H9 (cell line): ENCODE measurements at regions not wholly inside any gene's neighbourhood (a gene's known extent, or its start where the extent isn't known, plus 50 kb on each side); places are given as distances from the start of the nearest gene placed in this dataset.
A peak's percentile ranks its signal among the peaks of the same experiment; 100 is the strongest.

Experiments
- DNase-seq: peaks from one replicate; pipeline ENCODE4 v3.0.0-alpha.2; 2017
- H2AFZ ChIP-seq: one replicate; pipeline ENCODE4 v1.6.1; 2013; ENCODE audit warnings: mild to moderate bottlenecking, low read length, control low read depth, moderate library complexity
- H2AK5ac ChIP-seq: 2 replicates; pipeline ENCODE4 v1.6.1; 2013; ENCODE audit warnings: low read length, control low read depth, mixed read lengths; ENCODE audit not compliant: insufficient read length
- H2BK120ac ChIP-seq: one replicate; pipeline ENCODE4 v1.6.1; 2013; ENCODE audit warnings: low read depth, mild to moderate bottlenecking, low read length, control low read depth, inconsistent platforms; ENCODE audit not compliant: poor library complexity, severe bottlenecking
- H2BK12ac ChIP-seq: 2 replicates; pipeline ENCODE4 v1.6.1; 2013; ENCODE audit warnings: low read length, control low read depth, mixed read lengths, low read depth; ENCODE audit not compliant: insufficient read length
- H2BK15ac ChIP-seq: 2 replicates; pipeline ENCODE4 v1.6.1; 2013; ENCODE audit warnings: low read depth, low read length, control low read depth
- H2BK20ac ChIP-seq: one replicate; pipeline ENCODE4 v1.6.1; 2013; ENCODE audit warnings: low read depth, mild to moderate bottlenecking, low read length, control low read depth, inconsistent platforms; ENCODE audit not compliant: poor library complexity, severe bottlenecking
- H2BK5ac ChIP-seq: 2 replicates; pipeline ENCODE4 v1.6.1; 2013; ENCODE audit warnings: low read length, control low read depth, mixed read lengths; ENCODE audit not compliant: insufficient read length
- H3K14ac ChIP-seq: 2 replicates; pipeline ENCODE4 v1.6.1; 2013; ENCODE audit warnings: low read length, control low read depth; ENCODE audit not compliant: insufficient read depth
- H3K18ac ChIP-seq: 2 replicates; pipeline ENCODE4 v1.6.1; 2013; ENCODE audit warnings: low read depth, mild to moderate bottlenecking, mixed read lengths, low read length, control low read depth; ENCODE audit not compliant: insufficient read length
- H3K23ac ChIP-seq: 2 replicates; pipeline ENCODE4 v1.6.1; 2013; ENCODE audit warnings: low read length, control low read depth, mixed read lengths, low read depth; ENCODE audit not compliant: insufficient read length
- H3K23me2 ChIP-seq: 2 replicates; pipeline ENCODE4 v1.6.1; 2013; ENCODE audit warnings: low read depth, mild to moderate bottlenecking, mixed read lengths, low read length, control low read depth; ENCODE audit not compliant: insufficient read length, poor library complexity, severe bottlenecking
- H3K27ac ChIP-seq: 2 replicates; pipeline ENCODE4 v1.5.1; 2013; ENCODE audit warnings: low read length, control low read depth, mixed read lengths, low read depth; ENCODE audit not compliant: insufficient read length
- H3K27me3 ChIP-seq: 2 replicates; pipeline ENCODE4 v1.6.1; 2013; ENCODE audit warnings: low read length, control low read depth, inconsistent platforms; ENCODE audit not compliant: insufficient read depth
- H3K4ac ChIP-seq: 2 replicates; pipeline ENCODE4 v1.6.1; 2013; ENCODE audit warnings: low read depth, mild to moderate bottlenecking, control low read depth, inconsistent platforms, low read length, moderate library complexity
- H3K4me1 ChIP-seq: 2 replicates; pipeline ENCODE4 v1.6.1; 2013; ENCODE audit warnings: low read length, control low read depth, inconsistent platforms; ENCODE audit not compliant: insufficient read depth
- H3K4me2 ChIP-seq: 2 replicates; pipeline ENCODE4 v1.6.1; 2013; ENCODE audit warnings: low read length, control low read depth, mixed read lengths; ENCODE audit not compliant: insufficient read length, insufficient read depth
- H3K56ac ChIP-seq: 2 replicates; pipeline ENCODE4 v1.6.1; 2013; ENCODE audit warnings: low read depth, mild to moderate bottlenecking, mixed read lengths, low read length, control low read depth; ENCODE audit not compliant: insufficient read length
- H3K79me1 ChIP-seq: 2 replicates; pipeline ENCODE4 v1.6.1; 2013; ENCODE audit warnings: low read depth, mild to moderate bottlenecking, moderate library complexity, low read length, control low read depth, inconsistent platforms; ENCODE audit not compliant: insufficient read depth, poor library complexity, severe bottlenecking
- H3K79me2 ChIP-seq: 2 replicates; pipeline ENCODE4 v1.6.1; 2013; ENCODE audit warnings: low read length, control low read depth, inconsistent platforms; ENCODE audit not compliant: insufficient read depth
- H3K9ac ChIP-seq: 2 replicates; pipeline ENCODE4 v1.6.1; 2013; ENCODE audit warnings: low read length, control low read depth, mixed read lengths; ENCODE audit not compliant: insufficient read length; ENCODE audit errors: extremely low read depth
- H3K9me3 ChIP-seq: one replicate; pipeline ENCODE4 v1.6.1; 2013; ENCODE audit warnings: low read depth, low read length, inconsistent platforms; ENCODE audit not compliant: control insufficient read depth
- H3T11ph ChIP-seq: one replicate; pipeline ENCODE4 v1.6.1; 2013; ENCODE audit warnings: mild to moderate bottlenecking, low read length, control low read depth, inconsistent platforms
- H4K20me1 ChIP-seq: one replicate; pipeline ENCODE4 v1.6.1; 2013; ENCODE audit not compliant: control insufficient read depth, insufficient read length, insufficient read depth
- H4K5ac ChIP-seq: 2 replicates; pipeline ENCODE4 v1.6.1; 2013; ENCODE audit warnings: low read depth, mild to moderate bottlenecking, mixed read lengths, low read length, control low read depth; ENCODE audit not compliant: insufficient read length
- H4K8ac ChIP-seq: replicated peaks from 2 replicates; pipeline ENCODE4 v1.6.1; 2013; ENCODE audit warnings: low read length, control low read depth, mixed read lengths, low read depth; ENCODE audit not compliant: insufficient read length
- H4K91ac ChIP-seq: 2 replicates; pipeline ENCODE4 v1.6.1; 2013; ENCODE audit warnings: low read depth, mild to moderate bottlenecking, moderate library complexity, mixed read lengths, low read length, control low read depth; ENCODE audit not compliant: insufficient read length
- H3K27ac Mint-ChIP-seq, 3 experiments: 2 replicates in 2 of 3; 3 replicates in 1 of 3; pipeline ENCODE4 v1.8.0; 2020 to 2021; ENCODE audit warnings: mixed read lengths in 3 of 3, mild to moderate bottlenecking in 1 of 3, moderate library complexity in 1 of 3
- H3K27me3 Mint-ChIP-seq: 2 replicates; pipeline ENCODE4 v1.8.0; 2021; ENCODE audit warnings: low read depth, mild to moderate bottlenecking, moderate library complexity, mixed read lengths
- H3K36me3 Mint-ChIP-seq, 3 experiments: 2 replicates in 2 of 3; 3 replicates in 1 of 3; pipeline ENCODE4 v1.8.0; 2020 to 2021; ENCODE audit warnings: low read depth in 3 of 3, mixed read lengths in 3 of 3; ENCODE audit not compliant: insufficient read depth in 1 of 3
- H3K4me1 Mint-ChIP-seq, 2 experiments: 2 replicates each; pipeline ENCODE4 v1.8.0; 2020; ENCODE audit warnings: mixed read lengths in 2 of 2
- H3K4me3 Mint-ChIP-seq, 2 experiments: 2 replicates in 1 of 2; 3 replicates in 1 of 2; pipeline ENCODE4 v1.8.0; 2020 to 2021; ENCODE audit warnings: mild to moderate bottlenecking in 2 of 2, mixed read lengths in 2 of 2, moderate library complexity in 1 of 2
- H3K9me3 Mint-ChIP-seq, 2 experiments: 2 replicates in 1 of 2; 3 replicates in 1 of 2; pipeline ENCODE4 v1.8.0; 2020; ENCODE audit warnings: mild to moderate bottlenecking in 2 of 2, mixed read lengths in 2 of 2, moderate library complexity in 1 of 2
- WGBS: extraction: QIAGEN DNeasy Blood & Tissue Kit; methylation state at CpG from one replicate; pipeline ENCODE4 v1.1.7; 2013; ENCODE audit warnings: missing lambda C conversion rate, low lambda C conversion rate, mixed read lengths; ENCODE audit not compliant: insufficient read length; ENCODE audit errors: extremely low coverage; 5-methylcytosine and 5-hydroxymethylcytosine counted together
- TF ChIP-seq, protein P1 (sequence below): fragments of 200-600 bp; sonication (generic); conservative IDR thresholded peaks from 3 replicates; pipeline ENCODE4 v1.8.0; 2021; ENCODE audit warnings: antibody characterized with exemption, mild to moderate bottlenecking

DNA sequence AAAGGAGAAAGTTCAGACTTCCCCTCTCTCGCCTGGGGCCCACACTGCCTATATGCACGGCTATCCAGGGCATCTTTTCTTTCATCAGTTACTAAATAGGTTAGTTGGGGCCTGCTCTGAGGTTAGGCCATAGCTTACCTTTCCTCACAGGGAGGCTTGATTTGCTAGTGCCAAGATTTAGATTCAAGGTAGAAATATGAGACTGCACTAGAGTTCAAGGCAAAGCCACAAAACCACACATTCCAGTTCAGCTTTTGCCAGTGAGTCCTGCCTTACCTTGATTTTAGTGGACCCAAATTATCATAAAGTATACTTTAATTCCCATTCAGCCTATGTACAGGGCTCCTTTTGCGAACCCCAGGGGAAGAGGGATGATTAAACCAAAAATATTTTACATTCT lies 762.8 kb downstream of the PDHA2 start:
- no peak overlapping the region for H2BK120ac ChIP-seq
- H3K4me1 Mint-ChIP-seq, result peaks cover 16 to 18% of the 10 kb centered on the region in 2 experiments
- H3K27me3 Mint-ChIP-seq, result no peaks in the 10 kb centered on the region
- no peak overlapping the region for H3K56ac ChIP-seq
- H3K4me2 ChIP-seq, result no peak overlapping the region
- H3K79me1 ChIP-seq, result no peaks in the 10 kb centered on the region
- H3K79me2 ChIP-seq, result no peaks in the 10 kb centered on the region
- H3K14ac ChIP-seq, result no peak overlapping the region
- H3K27ac Mint-ChIP-seq, result peak overlapping the region in 2 of 3 experiments; percentile 29 to 82; a peak in 2 of 7 replicates
- no peak overlapping the region for H3T11ph ChIP-seq
- no peak overlapping the region for H2AK5ac ChIP-seq
- H3K4ac ChIP-seq, result no peak overlapping the region
- no peaks in the 10 kb centered on the region for H4K20me1 ChIP-seq
- no peak overlapping the region for H3K4me3 Mint-ChIP-seq
- H3K9me3 Mint-ChIP-seq, result no peaks in the 10 kb centered on the region
- no peaks in the 10 kb centered on the region for H3K27me3 ChIP-seq
- no peak overlapping the region for H2BK15ac ChIP-seq
- no peaks in the 10 kb centered on the region for H3K4me1 ChIP-seq
- H3K23me2 ChIP-seq, result no peaks in the 10 kb centered on the region
- TF ChIP-seq, protein P1, sequence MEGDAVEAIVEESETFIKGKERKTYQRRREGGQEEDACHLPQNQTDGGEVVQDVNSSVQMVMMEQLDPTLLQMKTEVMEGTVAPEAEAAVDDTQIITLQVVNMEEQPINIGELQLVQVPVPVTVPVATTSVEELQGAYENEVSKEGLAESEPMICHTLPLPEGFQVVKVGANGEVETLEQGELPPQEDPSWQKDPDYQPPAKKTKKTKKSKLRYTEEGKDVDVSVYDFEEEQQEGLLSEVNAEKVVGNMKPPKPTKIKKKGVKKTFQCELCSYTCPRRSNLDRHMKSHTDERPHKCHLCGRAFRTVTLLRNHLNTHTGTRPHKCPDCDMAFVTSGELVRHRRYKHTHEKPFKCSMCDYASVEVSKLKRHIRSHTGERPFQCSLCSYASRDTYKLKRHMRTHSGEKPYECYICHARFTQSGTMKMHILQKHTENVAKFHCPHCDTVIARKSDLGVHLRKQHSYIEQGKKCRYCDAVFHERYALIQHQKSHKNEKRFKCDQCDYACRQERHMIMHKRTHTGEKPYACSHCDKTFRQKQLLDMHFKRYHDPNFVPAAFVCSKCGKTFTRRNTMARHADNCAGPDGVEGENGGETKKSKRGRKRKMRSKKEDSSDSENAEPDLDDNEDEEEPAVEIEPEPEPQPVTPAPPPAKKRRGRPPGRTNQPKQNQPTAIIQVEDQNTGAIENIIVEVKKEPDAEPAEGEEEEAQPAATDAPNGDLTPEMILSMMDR, result no peak
- DNase-seq, result no peak
- H3K9me3 ChIP-seq, result no peaks in the 10 kb centered on the region
- no peak overlapping the region for H2BK20ac ChIP-seq
- no peak overlapping the region for H3K18ac ChIP-seq
- H2BK5ac ChIP-seq, result no peak overlapping the region
- H3K36me3 Mint-ChIP-seq, result no peaks in the 10 kb centered on the region
- no peak overlapping the region for H2AFZ ChIP-seq
- no peak overlapping the region for H3K23ac ChIP-seq
- no peak overlapping the region for H4K5ac ChIP-seq
- no peak overlapping the region for H3K9ac ChIP-seq
- H3K27ac ChIP-seq, result no peak overlapping the region
- no peak overlapping the region for H4K8ac ChIP-seq
- no CpG with 5 or more reads among the region's 3 CpGs for WGBS
- no peak overlapping the region for H4K91ac ChIP-seq
- H2BK12ac ChIP-seq, result no peak overlapping the region
